Duodenal mucosa (tissue), 2 donors: ENCODE measurements at regions not wholly inside any gene's neighbourhood (a gene's known extent, or its start where the extent isn't known, plus 50 kb on each side); places are given as distances from the start of the nearest gene placed in this dataset.

Experiments
- H3K27ac ChIP-seq: one replicate; pipeline ENCODE4 v1.7.0; 2013; ENCODE audit warnings: low read depth, low read length
- H3K27me3 ChIP-seq, 2 donors: one replicate each; pipeline ENCODE4 v1.7.0; 2013; ENCODE audit warnings: low read length in 2 of 2, control low read depth in 1 of 2; ENCODE audit not compliant: insufficient read depth in 2 of 2, control insufficient read depth in 1 of 2
- H3K36me3 ChIP-seq, 2 donors: one replicate each; pipeline ENCODE4 v1.7.0; 2013; ENCODE audit warnings: low read length in 2 of 2, control low read depth in 1 of 2; ENCODE audit not compliant: insufficient read depth in 2 of 2, control insufficient read depth in 1 of 2
- H3K4me1 ChIP-seq, 2 donors: one replicate each; pipeline ENCODE4 v1.7.0; 2013; ENCODE audit warnings: low read length in 2 of 2, control low read depth in 1 of 2; ENCODE audit not compliant: insufficient read depth in 2 of 2, control insufficient read depth in 1 of 2
- H3K4me3 ChIP-seq, 2 donors: one replicate each; pipeline ENCODE4 v1.7.0; 2013; ENCODE audit warnings: low read length in 2 of 2, low read depth in 1 of 2
- H3K9ac ChIP-seq, 2 donors: one replicate each; pipeline ENCODE4 v1.7.0; 2013; ENCODE audit warnings: low read length in 2 of 2, low read depth in 1 of 2
- H3K9me3 ChIP-seq, 2 donors: one replicate each; pipeline ENCODE4 v1.7.0; 2013; ENCODE audit warnings: low read length in 2 of 2, control low read depth in 1 of 2; ENCODE audit not compliant: control insufficient read depth in 1 of 2

DNA sequence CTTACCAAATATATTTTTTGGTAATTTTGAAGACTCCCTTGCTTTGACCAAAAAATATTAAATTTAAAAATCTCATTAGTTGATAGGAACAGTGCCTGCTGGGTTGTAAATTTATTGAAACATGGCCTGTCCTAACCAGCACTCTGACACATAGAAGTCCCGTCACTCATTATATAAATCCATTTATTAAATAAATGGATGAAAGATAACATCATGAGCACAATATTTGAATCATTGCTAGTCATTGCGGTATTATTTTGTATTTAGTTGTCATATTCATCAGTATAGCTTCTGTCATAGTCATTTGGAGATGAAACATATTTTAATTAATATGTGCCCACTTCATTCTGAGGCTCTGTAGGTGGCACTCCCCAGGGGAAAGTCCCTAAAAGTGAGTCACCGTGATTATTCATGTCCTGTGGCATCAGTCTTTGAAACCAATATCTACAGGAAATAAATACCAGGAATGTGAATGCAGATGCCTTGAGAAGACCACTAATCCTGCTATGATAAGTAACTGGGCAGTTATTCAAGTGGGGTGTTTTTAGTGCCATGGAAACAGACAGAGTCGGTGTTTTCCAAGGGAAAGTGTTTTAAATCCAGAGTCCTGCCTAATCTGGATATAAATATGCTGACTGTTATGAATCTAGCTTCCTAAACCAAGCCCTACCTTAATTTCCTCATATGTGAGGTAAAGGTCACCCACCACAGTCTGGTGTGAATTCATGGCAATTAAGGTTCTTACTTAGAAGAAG lies 302.0 kb downstream of the DUSP10 start:
- Histone ChIP-seq H3K4me1 (no peaks in the 10 kb centered on the region), H3K27ac (no peak overlapping the region), H3K9me3 (no peaks in the 10 kb centered on the region), H3K9ac (no peak overlapping the region), H3K36me3 (no peaks in the 10 kb centered on the region), H3K27me3 (peaks cover 0 to 3% of the 10 kb centered on the region in 2 donors), H3K4me3 (no peak overlapping the region)

DNA sequence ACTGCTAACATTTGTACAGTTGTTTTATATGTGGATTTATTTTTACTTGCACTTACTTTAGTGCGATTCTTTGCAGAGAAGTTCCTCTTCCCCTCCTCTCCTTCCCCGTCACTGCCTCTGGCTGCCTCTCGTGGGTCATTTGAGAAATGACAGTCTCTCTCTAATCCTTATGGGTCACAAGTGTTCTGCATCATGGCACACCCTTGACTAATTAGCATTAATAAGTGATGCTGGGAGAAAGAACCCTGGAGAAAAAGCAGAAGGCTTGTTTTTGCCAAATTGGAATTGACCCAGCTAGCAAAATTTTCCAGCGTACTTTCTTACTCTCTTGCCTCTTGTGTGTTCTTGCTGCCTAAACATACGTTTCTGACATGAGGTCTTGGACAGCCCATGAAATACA lies 301.2 kb downstream of the DUSP10 start:
- Histone ChIP-seq H3K36me3 (no peaks in the 10 kb centered on the region), H3K27me3 (peaks cover 0 to 3% of the 10 kb centered on the region in 2 donors), H3K4me1 (no peaks in the 10 kb centered on the region), H3K4me3 (no peak overlapping the region), H3K9ac (no peak overlapping the region), H3K9me3 (no peaks in the 10 kb centered on the region), H3K27ac (no peak overlapping the region)

DNA sequence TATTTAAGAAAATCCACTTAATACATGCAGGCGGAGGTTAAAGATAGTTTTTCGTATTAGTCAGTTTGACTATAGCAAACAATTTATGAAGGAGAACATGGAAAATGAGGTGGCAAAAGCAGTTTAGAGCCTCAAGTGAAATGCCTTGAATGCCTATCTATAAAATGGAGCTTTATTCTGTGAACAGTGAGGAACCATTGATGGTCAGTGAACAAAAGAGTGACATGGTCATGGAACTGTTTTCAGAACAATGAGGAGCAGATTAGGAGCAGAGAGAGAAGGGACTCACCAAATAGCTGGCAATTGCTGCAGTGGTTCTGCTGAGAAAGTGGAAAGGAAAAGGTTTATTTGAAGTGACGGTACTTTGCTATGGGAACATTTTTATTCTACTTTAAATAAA lies 299.8 kb downstream of the DUSP10 start:
- Histone ChIP-seq H3K9ac (no peak overlapping the region), H3K27ac (no peak overlapping the region), H3K36me3 (no peaks in the 10 kb centered on the region), H3K27me3 (peaks cover 0 to 3% of the 10 kb centered on the region in 2 donors), H3K9me3 (no peaks in the 10 kb centered on the region), H3K4me3 (no peak overlapping the region), H3K4me1 (no peaks in the 10 kb centered on the region)

DNA sequence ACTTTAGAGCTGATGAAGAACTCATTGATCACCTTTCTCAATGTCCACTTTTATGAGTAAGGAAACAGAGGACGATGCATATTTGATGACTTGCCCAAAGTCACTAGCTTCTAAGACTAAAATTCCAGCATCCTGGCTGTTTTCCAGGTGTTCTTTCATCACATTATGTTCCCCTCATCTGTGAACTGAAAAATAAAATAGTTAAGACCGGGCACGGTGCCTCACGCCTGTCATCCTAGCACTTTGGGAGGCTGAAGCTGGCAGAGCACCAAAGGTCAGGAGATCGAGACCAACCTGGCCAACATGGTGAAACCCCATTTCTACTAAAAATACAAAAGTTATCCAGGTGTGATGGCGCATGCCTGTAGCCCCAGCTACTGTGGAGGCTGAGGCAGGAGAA lies 297.5 kb downstream of the DUSP10 start:
- Histone ChIP-seq H3K27ac (no peak overlapping the region), H3K9ac (no peak overlapping the region), H3K27me3 (peaks cover 0 to 3% of the 10 kb centered on the region in 2 donors), H3K36me3 (no peaks in the 10 kb centered on the region), H3K9me3 (no peaks in the 10 kb centered on the region), H3K4me1 (no peaks in the 10 kb centered on the region), H3K4me3 (no peak overlapping the region)

DNA sequence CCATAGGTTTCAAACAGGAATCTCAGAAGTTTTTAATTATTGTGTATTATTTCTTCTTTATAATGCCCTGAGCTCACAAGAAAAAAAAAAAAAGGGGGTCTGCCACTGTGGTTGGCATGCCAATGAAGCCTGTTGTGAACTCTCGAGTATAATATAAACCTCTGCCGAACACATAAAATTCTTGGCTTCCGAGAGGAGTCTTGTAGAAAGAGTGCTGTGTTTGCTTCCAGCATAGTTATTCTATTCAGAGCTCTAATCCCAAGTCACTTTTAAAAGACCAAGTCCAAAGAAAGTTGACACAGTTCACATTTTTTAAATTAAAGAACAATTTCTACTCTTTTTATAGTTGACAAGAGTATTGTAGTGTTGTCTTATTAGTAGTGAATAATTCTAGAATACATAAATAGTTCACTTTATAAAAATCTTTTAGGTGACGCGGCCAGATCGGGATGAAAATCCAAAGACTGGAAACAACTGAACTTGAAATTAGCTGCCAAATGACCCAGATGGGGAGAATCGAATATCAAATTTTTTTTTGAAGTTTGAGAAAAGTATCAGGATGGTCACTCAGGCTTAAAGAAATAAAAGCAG lies 293.2 kb downstream of the DUSP10 start:
- Histone ChIP-seq H3K4me3 (no peak overlapping the region), H3K9ac (no peak overlapping the region), H3K27me3 (no peaks in the 10 kb centered on the region), H3K9me3 (no peaks in the 10 kb centered on the region), H3K4me1 (no peaks in the 10 kb centered on the region), H3K36me3 (no peaks in the 10 kb centered on the region), H3K27ac (no peak overlapping the region)

DNA sequence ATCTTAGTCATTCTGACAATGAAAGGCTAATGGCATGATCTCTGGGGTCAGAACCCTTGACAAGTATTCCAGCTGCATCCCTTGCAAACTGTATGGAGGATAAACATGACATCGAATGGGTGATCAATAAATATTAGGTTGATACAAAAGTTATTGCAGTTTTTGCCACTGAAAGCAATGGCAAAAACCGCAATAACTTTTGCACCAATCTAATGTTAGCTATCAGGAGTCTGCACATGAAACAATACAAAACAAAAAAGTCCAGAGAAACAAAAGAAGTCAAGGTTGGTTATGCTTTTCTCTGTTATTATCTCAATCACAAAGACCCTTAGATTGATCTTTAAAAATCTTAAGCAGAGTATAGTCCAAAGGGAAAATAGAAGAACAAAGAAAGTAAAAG lies 292.7 kb downstream of the DUSP10 start:
- no peaks in the 10 kb centered on the region for H3K4me1 ChIP-seq
- H3K36me3 ChIP-seq, result no peaks in the 10 kb centered on the region
- H3K4me3 ChIP-seq, result no peak overlapping the region
- H3K27me3 ChIP-seq, result no peaks in the 10 kb centered on the region
- H3K9ac ChIP-seq, result no peak overlapping the region
- no peak overlapping the region for H3K27ac ChIP-seq
- H3K9me3 ChIP-seq, result no peaks in the 10 kb centered on the region

DNA sequence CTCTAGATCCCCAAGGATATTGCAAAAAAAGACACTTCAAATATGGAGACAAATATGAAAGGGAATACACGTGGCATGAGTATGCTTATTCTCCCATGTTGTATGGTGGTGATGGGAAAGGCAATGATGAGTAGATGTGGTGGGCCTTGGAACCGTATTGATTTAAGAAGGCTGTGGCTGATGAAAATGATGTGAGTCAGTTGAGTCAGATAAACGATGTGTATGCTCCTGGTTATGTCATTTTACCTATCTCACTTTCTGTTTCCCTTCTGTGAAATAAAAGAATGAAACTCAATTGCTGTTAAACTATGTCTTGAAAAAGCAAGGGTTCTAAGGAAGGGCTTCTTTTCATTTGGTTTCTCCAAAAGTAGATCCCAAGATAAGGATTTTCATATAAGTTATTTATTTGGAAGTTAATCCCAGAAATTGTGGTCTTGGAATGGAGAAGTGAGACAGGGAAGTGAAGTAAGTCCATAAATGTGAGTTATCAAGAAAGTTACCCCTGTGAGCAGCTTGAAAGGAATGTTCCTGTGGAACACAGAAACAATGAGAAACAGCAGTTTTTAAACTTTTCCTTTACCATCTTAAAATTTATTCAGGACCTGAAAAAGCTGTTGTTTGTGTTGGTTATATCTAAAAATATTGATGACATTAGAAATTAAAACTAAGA lies 292.0 kb downstream of the DUSP10 start:
- Histone ChIP-seq H3K9ac (no peak overlapping the region), H3K9me3 (no peaks in the 10 kb centered on the region), H3K36me3 (no peaks in the 10 kb centered on the region), H3K27ac (no peak overlapping the region), H3K27me3 (no peaks in the 10 kb centered on the region), H3K4me3 (no peak overlapping the region), H3K4me1 (no peaks in the 10 kb centered on the region)

DNA sequence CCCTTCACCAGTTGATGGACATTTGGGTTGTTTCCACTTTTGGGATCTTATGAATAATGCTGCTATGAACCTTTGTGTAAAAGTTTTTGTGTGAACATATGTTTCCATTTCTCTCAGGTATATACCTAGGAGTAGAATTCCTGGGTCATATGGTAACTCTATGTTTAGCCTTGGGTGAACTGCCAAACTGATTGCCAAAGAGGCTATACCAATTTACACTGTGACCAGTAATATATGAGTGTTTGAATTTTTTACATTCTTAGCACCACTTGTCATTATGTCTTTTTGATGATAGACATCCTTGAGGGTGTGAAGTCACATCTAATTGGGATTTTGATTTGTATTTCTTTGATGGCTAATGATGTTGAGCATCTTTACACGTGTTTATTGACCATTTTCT lies 290.1 kb downstream of the DUSP10 start:
- no peaks in the 10 kb centered on the region for H3K9me3 ChIP-seq
- no peaks in the 10 kb centered on the region for H3K36me3 ChIP-seq
- no peak overlapping the region for H3K9ac ChIP-seq
- H3K4me3 ChIP-seq, result no peak overlapping the region
- no peak overlapping the region for H3K27ac ChIP-seq
- H3K27me3 ChIP-seq, result no peaks in the 10 kb centered on the region
- H3K4me1 ChIP-seq, result no peaks in the 10 kb centered on the region

DNA sequence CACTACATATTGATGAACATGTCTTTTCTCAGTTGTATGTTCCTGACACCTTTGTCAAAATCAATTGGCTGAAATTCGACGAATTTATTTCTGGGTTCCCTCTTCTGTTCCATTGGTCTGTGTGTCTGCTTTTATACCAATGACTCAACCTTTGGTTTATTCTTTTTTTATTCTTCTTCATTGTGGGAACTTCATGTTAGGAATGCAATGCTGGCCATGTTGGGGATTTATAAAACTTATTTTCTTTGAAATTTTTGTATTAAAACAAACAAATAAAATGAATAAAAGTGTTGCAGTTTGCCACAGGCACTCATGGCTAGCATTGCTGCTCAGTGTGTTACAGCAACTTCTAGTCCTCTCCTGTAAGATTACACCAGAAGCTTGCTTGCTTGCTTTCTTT lies 287.8 kb downstream of the DUSP10 start:
- H3K4me3 ChIP-seq, result no peak overlapping the region
- H3K4me1 ChIP-seq, result no peaks in the 10 kb centered on the region
- H3K36me3 ChIP-seq, result no peaks in the 10 kb centered on the region

DNA sequence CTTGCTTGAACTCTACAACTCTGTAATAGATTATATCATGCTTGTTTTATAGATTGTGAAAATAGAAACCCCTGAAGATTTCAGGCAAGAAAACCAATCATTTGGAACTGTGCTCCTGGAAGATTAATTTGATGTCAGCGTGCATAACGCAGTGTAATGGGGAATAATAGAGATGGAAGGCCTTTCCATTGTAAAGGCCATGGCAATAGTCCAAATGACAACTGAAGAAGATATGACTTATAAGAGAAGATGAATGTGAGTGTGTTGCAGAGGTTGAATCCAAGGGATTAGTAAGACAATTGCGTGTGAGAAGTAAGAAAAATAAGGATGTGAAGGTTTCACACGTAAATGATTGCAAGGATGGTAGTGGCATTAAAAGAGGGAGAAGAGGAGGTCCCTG lies 285.0 kb downstream of the DUSP10 start:
- Histone ChIP-seq H3K27ac (no peak overlapping the region), H3K4me3 (no peak overlapping the region), H3K9me3 (no peaks in the 10 kb centered on the region), H3K9ac (no peak overlapping the region), H3K36me3 (no peaks in the 10 kb centered on the region), H3K4me1 (no peaks in the 10 kb centered on the region), H3K27me3 (no peaks in the 10 kb centered on the region)

More for the DNA sequence above, 287.8 kb downstream of the DUSP10 start:
- Histone ChIP-seq H3K27ac (no peak overlapping the region), H3K9me3 (no peaks in the 10 kb centered on the region), H3K27me3 (no peaks in the 10 kb centered on the region), H3K9ac (no peak overlapping the region)
